ENCODE measurements at regions not wholly inside any gene's neighbourhood (a gene's known extent, or its start where the extent isn't known, plus 50 kb on each side); places are given as distances from the start of the nearest gene placed in this dataset.

DNA sequence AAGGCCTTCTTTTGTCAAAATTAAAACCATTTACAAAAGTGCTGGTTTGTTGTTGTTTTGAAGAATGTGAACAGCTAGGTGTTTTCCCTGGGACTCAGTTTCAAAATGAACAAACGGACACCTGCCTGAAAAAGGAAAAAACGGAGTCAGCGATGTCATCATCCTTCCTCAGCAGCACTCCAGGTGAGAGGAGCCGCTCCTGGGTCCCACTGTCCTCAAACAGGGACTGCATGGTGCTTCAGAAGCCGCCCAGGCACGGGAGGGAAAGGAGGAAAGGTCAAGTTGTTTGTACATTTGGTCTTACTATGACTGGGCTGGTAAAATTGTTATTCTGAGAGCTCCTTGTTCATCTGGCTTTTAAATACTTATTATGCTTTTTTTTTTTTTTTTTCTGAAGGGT is 69.0 kb upstream of the ZSWIM6 start (continued):
- TF ChIP-seq, protein P1, sequence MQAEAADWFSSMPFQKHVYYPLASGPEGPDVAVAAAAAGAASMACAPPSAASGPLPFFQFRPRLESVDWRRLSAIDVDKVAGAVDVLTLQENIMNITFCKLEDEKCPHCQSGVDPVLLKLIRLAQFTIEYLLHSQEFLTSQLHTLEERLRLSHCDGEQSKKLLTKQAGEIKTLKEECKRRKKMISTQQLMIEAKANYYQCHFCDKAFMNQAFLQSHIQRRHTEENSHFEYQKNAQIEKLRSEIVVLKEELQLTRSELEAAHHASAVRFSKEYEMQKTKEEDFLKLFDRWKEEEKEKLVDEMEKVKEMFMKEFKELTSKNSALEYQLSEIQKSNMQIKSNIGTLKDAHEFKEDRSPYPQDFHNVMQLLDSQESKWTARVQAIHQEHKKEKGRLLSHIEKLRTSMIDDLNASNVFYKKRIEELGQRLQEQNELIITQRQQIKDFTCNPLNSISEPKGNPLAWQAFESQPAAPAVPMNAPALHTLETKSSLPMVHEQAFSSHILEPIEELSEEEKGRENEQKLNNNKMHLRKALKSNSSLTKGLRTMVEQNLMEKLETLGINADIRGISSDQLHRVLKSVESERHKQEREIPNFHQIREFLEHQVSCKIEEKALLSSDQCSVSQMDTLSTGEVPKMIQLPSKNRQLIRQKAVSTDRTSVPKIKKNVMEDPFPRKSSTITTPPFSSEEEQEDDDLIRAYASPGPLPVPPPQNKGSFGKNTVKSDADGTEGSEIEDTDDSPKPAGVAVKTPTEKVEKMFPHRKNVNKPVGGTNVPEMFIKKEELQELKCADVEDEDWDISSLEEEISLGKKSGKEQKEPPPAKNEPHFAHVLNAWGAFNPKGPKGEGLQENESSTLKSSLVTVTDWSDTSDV (CRISPR knock-in tag; IDR thresholded peaks at IDR 0.05): no peak
- TF ChIP-seq ZC3H13 (CRISPR knock-in tag; IDR thresholded peaks at IDR 0.05) (no peak), MTF2 (CRISPR knock-in tag; IDR thresholded peaks at IDR 0.05; ENCODE audit: borderline replicate concordance) (no peak)

DNA sequence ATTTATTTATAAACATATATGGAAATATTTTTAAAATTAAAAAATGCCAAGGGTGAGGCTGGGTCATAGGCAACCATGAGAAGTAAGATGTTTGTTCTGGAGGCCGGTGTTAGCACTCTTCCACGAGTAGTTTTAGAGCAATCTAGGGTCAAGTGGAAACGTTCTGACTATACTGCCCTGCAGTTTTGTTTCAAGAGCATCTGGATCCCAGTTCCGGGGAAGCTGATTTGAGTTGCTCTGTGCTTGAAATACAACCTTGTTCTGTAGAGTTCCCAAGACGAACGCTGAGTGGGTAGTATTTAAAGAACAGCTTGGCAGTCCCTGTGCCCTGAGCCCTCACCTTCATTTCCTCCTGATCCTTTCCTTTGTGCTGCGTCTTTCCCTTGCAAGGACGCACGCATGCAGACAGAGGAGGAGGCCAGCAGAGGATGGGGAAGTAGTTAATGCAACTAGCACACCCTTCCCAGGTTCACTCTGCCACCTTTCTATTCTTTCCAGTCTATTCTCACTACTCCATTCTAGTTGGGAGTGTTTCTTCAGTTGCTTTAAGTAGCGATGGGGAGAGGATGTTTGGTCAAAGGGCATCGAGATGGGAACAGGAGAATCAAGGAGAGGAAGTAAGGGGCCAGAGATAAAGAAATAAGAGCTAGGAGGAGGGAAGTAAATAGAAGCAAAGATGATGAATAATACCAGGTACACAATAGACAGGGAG is 68.3 kb upstream of the ZSWIM6 start:
- ChIA-PET CTCF (ENCODE audit: low intra/inter-chr PET ratio, low total read pairs) (no interaction called here), POLR2A (no interaction called here)
- Histone ChIP-seq H2AFZ (ENCODE audit: low read length) (no peak overlapping the region), H3K79me2 (ENCODE audit: insufficient read depth, low read length) (no peaks in the 10 kb centered on the region), H3K4me3 (replicated peaks in 1 of 3; ENCODE audit: insufficient read depth in 1 of 3, low read depth in 2 of 3, low read length in 3 of 3) (no peak overlapping the region), H3K4me2 (ENCODE audit: low read depth, low read length) (no peak overlapping the region), H4K20me1 (ENCODE audit: insufficient read depth, low read length) (no peaks in the 10 kb centered on the region), H3K27me3 (ENCODE audit: control insufficient read depth in 1 of 2, insufficient read depth in 2 of 2, low read length in 2 of 2) (peaks cover 1 to 32% of the 10 kb centered on the region in 2 experiments; a peak in 4 of 5 replicates), H3K36me3 (replicated peaks in 1 of 2; ENCODE audit: control insufficient read depth in 1 of 2, insufficient read depth in 2 of 2, low read length in 2 of 2) (no peaks in the 10 kb centered on the region), H3K9me3 (ENCODE audit: low read length) (no peaks in the 10 kb centered on the region), H3K4me1 (ENCODE audit: insufficient read depth, low read length) (no peaks in the 10 kb centered on the region), H3K27ac (ENCODE audit: extremely low read length, insufficient read depth, low read length) (no peak overlapping the region), H3K9ac (ENCODE audit: insufficient read depth, low read depth, low read length) (no peak overlapping the region)
- in situ Hi-C loops (cut with HindIII; ENCODE audit: extremely low pct_ligation_motif_present, low pct_unique_long_range_greater_than_20kb): no loop called here
- FAIRE-seq (no peak), ATAC-seq (no peak), DNase-seq (ENCODE audit: low spot score) (no peak)
- 34% methylated on average over 11 of the region's 11 CpGs for WGBS (ENCODE audit: low lambda C conversion rate)
- intact Hi-C loops (cut with micrococcal nuclease; ENCODE audit: unreplicated experiment): no loop called here
- no TSS peak for BruUV-seq (replicated peaks)
- TF ChIP-seq, protein P2, sequence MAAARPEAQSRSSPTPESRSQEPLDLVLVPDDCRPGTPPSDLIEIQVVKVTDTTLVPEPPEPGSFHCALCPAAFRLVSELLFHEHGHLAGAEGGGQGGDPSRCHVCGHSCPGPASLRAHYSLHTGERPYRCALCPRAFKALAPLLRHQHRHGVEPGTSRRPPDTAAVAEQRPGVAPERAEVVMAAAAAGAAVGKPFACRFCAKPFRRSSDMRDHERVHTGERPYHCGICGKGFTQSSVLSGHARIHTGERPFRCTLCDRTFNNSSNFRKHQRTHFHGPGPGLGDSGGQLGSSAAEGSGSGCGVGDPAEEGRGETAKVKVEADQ (CRISPR knock-in tag; IDR thresholded peaks at IDR 0.05; ENCODE audit: borderline replicate concordance): no peak
- TF ChIP-seq, protein P3, sequence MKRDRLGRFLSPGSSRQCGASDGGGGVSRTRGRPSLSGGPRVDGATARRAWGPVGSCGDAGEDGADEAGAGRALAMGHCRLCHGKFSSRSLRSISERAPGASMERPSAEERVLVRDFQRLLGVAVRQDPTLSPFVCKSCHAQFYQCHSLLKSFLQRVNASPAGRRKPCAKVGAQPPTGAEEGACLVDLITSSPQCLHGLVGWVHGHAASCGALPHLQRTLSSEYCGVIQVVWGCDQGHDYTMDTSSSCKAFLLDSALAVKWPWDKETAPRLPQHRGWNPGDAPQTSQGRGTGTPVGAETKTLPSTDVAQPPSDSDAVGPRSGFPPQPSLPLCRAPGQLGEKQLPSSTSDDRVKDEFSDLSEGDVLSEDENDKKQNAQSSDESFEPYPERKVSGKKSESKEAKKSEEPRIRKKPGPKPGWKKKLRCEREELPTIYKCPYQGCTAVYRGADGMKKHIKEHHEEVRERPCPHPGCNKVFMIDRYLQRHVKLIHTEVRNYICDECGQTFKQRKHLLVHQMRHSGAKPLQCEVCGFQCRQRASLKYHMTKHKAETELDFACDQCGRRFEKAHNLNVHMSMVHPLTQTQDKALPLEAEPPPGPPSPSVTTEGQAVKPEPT (CRISPR knock-in tag; IDR thresholded peaks at IDR 0.05; ENCODE audit: low read depth): no peak
- no peak for TF ChIP-seq SP2 (CRISPR knock-in tag; IDR thresholded peaks at IDR 0.05)
- no peak for TF ChIP-seq NR2F6 (IDR thresholded peaks at IDR 0.05)
- no peak for TF ChIP-seq NR2F6 (CRISPR knock-in tag; IDR thresholded peaks at IDR 0.05)
- TF ChIP-seq MYNN (CRISPR knock-in tag; IDR thresholded peaks at IDR 0.05; ENCODE audit: low read depth): no peak
- TF ChIP-seq ZNF564 (CRISPR knock-in tag; IDR thresholded peaks at IDR 0.05): no peak
- TF ChIP-seq SPEN (CRISPR knock-in tag; IDR thresholded peaks at IDR 0.05; ENCODE audit: low read depth): no peak
- TF ChIP-seq, protein P4, sequence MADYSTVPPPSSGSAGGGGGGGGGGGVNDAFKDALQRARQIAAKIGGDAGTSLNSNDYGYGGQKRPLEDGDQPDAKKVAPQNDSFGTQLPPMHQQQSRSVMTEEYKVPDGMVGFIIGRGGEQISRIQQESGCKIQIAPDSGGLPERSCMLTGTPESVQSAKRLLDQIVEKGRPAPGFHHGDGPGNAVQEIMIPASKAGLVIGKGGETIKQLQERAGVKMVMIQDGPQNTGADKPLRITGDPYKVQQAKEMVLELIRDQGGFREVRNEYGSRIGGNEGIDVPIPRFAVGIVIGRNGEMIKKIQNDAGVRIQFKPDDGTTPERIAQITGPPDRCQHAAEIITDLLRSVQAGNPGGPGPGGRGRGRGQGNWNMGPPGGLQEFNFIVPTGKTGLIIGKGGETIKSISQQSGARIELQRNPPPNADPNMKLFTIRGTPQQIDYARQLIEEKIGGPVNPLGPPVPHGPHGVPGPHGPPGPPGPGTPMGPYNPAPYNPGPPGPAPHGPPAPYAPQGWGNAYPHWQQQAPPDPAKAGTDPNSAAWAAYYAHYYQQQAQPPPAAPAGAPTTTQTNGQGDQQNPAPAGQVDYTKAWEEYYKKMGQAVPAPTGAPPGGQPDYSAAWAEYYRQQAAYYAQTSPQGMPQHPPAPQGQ (CRISPR knock-in tag; IDR thresholded peaks at IDR 0.05; ENCODE audit: borderline replicate concordance): no peak
- no peak for TF ChIP-seq FOXA1 (IDR thresholded peaks at IDR 0.05)
- TF ChIP-seq FOXA1 (CRISPR knock-in tag; IDR thresholded peaks at IDR 0.05): no peak
- no peak for TF ChIP-seq ZNF773 (CRISPR knock-in tag; IDR thresholded peaks at IDR 0.05; ENCODE audit: borderline replicate concordance)
- TF ChIP-seq ZNF530 (CRISPR knock-in tag; IDR thresholded peaks at IDR 0.05; ENCODE audit: low read depth): no peak
- no peak for TF ChIP-seq ZBTB7A (CRISPR knock-in tag; IDR thresholded peaks at IDR 0.05)
